ENCODE measurements at regions not wholly inside any gene's neighbourhood (a gene's known extent, or its start where the extent isn't known, plus 50 kb on each side); places are given as distances from the start of the nearest gene placed in this dataset.

DNA sequence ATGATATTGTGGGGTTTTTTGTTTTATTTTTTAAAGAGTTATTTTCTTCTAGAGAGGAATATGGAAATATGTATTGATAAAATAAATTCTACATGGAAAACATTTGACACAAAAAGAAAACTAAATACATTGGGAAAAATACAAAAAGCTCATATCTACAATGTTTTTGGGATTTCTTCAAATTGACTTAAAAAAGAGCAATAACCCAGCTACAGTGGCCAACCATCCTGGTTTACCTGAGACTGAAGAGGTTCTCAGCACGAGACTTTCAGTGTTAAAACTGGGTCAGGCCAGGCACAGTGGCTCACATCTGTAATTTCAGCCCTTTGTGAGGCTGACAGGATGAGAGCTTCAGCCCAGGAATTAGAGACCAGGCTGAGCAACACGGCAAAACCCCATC is 56.7 kb upstream of the MYCN start:
- Histone ChIP-seq H4K20me1 (ENCODE audit: control insufficient read depth, extremely low read depth, insufficient read depth, low read length) (no peaks in the 10 kb centered on the region), H3K9me3 (ENCODE audit: control insufficient read depth, insufficient read depth, low read depth, low read length) (no peaks in the 10 kb centered on the region), H3K36me3 (ENCODE audit: control insufficient read depth, insufficient read depth, low read length) (no peaks in the 10 kb centered on the region), H3K4me3 (replicated peaks in 1 of 4; ENCODE audit: control extremely low read depth in 1 of 4, insufficient read depth in 1 of 4, low read depth in 3 of 4, low read length in 4 of 4) (no peak overlapping the region), H3K9ac (ENCODE audit: insufficient read depth, low read length) (no peak overlapping the region), H3K79me2 (ENCODE audit: control insufficient read depth, insufficient read depth, low read length) (no peaks in the 10 kb centered on the region), H3K27ac (ENCODE audit: insufficient read depth, low read length) (no peak overlapping the region), H3K4me2 (ENCODE audit: extremely low read depth, insufficient read depth, low read length) (no peak overlapping the region), H3K4me1 (ENCODE audit: control insufficient read depth, extremely low read depth, insufficient read depth, low read length) (no peaks in the 10 kb centered on the region), H3K27me3 (ENCODE audit: control insufficient read depth, insufficient read depth, low read length) (no peaks in the 10 kb centered on the region), H2AFZ (ENCODE audit: low read length) (no peak overlapping the region)
- TF ChIP-seq, protein P1, sequence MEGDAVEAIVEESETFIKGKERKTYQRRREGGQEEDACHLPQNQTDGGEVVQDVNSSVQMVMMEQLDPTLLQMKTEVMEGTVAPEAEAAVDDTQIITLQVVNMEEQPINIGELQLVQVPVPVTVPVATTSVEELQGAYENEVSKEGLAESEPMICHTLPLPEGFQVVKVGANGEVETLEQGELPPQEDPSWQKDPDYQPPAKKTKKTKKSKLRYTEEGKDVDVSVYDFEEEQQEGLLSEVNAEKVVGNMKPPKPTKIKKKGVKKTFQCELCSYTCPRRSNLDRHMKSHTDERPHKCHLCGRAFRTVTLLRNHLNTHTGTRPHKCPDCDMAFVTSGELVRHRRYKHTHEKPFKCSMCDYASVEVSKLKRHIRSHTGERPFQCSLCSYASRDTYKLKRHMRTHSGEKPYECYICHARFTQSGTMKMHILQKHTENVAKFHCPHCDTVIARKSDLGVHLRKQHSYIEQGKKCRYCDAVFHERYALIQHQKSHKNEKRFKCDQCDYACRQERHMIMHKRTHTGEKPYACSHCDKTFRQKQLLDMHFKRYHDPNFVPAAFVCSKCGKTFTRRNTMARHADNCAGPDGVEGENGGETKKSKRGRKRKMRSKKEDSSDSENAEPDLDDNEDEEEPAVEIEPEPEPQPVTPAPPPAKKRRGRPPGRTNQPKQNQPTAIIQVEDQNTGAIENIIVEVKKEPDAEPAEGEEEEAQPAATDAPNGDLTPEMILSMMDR (conservative IDR thresholded peaks at IDR 0.05 in 1 of 2, IDR thresholded peaks at IDR 0.05 in 1 of 2; ENCODE audit: low read depth in 1 of 2, low read length in 2 of 2), result no peak
- TF ChIP-seq EZH2 (IDR thresholded peaks at IDR 0.05; ENCODE audit: low read length, missing control alignments), result no peak
- DNase-seq (ENCODE audit: low read depth in 2 of 2), result no peak

DNA sequence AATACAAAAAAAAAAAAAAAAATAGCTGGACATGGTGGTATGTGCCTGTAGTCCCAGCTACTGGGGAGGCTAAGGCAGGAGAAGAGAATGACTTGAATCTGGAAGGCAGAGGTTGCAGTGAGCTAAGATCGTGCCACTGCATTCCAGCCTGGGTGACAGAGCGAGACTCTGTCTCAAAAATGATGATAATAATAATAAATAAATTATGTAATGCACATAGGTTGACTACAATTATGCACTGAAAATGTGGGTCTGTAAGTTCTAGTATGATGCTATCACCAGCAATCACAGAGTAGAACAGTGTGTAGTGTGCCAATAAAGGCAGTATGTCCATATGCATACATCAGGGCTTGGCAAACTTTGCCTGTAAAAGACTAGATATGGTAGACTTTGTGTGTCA is 55.6 kb upstream of the MYCN start:
- DNase-seq (ENCODE audit: low read depth in 2 of 2), result no peak
- Histone ChIP-seq H3K4me3 (replicated peaks in 1 of 4; ENCODE audit: control extremely low read depth in 1 of 4, insufficient read depth in 1 of 4, low read depth in 3 of 4, low read length in 4 of 4) (no peak overlapping the region), H3K36me3 (ENCODE audit: control insufficient read depth, insufficient read depth, low read length) (no peaks in the 10 kb centered on the region), H3K4me2 (ENCODE audit: extremely low read depth, insufficient read depth, low read length) (no peak overlapping the region), H3K79me2 (ENCODE audit: control insufficient read depth, insufficient read depth, low read length) (no peaks in the 10 kb centered on the region), H4K20me1 (ENCODE audit: control insufficient read depth, extremely low read depth, insufficient read depth, low read length) (no peaks in the 10 kb centered on the region), H3K9me3 (ENCODE audit: control insufficient read depth, insufficient read depth, low read depth, low read length) (no peaks in the 10 kb centered on the region), H2AFZ (ENCODE audit: low read length) (no peak overlapping the region), H3K4me1 (ENCODE audit: control insufficient read depth, extremely low read depth, insufficient read depth, low read length) (no peaks in the 10 kb centered on the region), H3K27me3 (ENCODE audit: control insufficient read depth, insufficient read depth, low read length) (no peaks in the 10 kb centered on the region), H3K9ac (ENCODE audit: insufficient read depth, low read length) (no peak overlapping the region), H3K27ac (ENCODE audit: insufficient read depth, low read length) (no peak overlapping the region)
- no peak for TF ChIP-seq EZH2 (IDR thresholded peaks at IDR 0.05; ENCODE audit: low read length, missing control alignments)
- TF ChIP-seq, protein P1 (conservative IDR thresholded peaks at IDR 0.05 in 1 of 2, IDR thresholded peaks at IDR 0.05 in 1 of 2; ENCODE audit: low read depth in 1 of 2, low read length in 2 of 2), result no peak

DNA sequence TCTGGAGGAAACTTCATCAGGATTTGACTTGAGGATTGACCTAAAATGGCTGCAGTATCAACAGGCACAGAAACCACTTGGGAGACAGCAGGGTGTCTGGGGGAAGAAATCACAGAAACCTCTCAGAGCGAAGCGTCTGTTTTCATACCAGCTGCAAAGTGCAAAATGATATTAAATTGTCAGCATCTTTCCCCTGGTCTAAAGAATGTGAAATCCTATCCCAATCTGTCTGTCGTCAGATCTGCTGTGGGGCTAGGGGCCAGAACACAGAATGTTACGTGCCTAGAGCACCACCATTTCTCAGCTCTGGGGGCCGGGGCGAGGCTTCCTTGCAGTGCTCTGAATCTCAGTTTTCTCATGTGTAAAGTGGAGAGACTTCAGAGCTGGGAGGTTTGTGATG is 54.1 kb upstream of the MYCN start:
- no peak overlapping the region for H3K9ac ChIP-seq (ENCODE audit: insufficient read depth, low read length)
- DNase-seq (ENCODE audit: low read depth in 2 of 2), result no peak
- no peak overlapping the region for H2AFZ ChIP-seq (ENCODE audit: low read length)
- H3K4me1 ChIP-seq (ENCODE audit: control insufficient read depth, extremely low read depth, insufficient read depth, low read length), result no peaks in the 10 kb centered on the region
- no peaks in the 10 kb centered on the region for H3K36me3 ChIP-seq (ENCODE audit: control insufficient read depth, insufficient read depth, low read length)
- no peak overlapping the region for H3K27ac ChIP-seq (ENCODE audit: insufficient read depth, low read length)
- H3K27me3 ChIP-seq (ENCODE audit: control insufficient read depth, insufficient read depth, low read length), result no peaks in the 10 kb centered on the region
- no peak overlapping the region for H3K4me3 ChIP-seq (replicated peaks in 1 of 4; ENCODE audit: control extremely low read depth in 1 of 4, insufficient read depth in 1 of 4, low read depth in 3 of 4, low read length in 4 of 4)
- H3K79me2 ChIP-seq (ENCODE audit: control insufficient read depth, insufficient read depth, low read length), result no peaks in the 10 kb centered on the region
- no peaks in the 10 kb centered on the region for H4K20me1 ChIP-seq (ENCODE audit: control insufficient read depth, extremely low read depth, insufficient read depth, low read length)
- TF ChIP-seq EZH2 (IDR thresholded peaks at IDR 0.05; ENCODE audit: low read length, missing control alignments), result no peak
- TF ChIP-seq, protein P1 (conservative IDR thresholded peaks at IDR 0.05 in 1 of 2, IDR thresholded peaks at IDR 0.05 in 1 of 2; ENCODE audit: low read depth in 1 of 2, low read length in 2 of 2), result no peak
- no peaks in the 10 kb centered on the region for H3K9me3 ChIP-seq (ENCODE audit: control insufficient read depth, insufficient read depth, low read depth, low read length)
- no peak overlapping the region for H3K4me2 ChIP-seq (ENCODE audit: extremely low read depth, insufficient read depth, low read length)
